B cell (primary cell): ENCODE measurements at regions not wholly inside any gene's neighbourhood (a gene's known extent, or its start where the extent isn't known, plus 50 kb on each side); places are given as distances from the start of the nearest gene placed in this dataset.

Source experiments
- ATAC-seq: fragments of 200-7000 bp; cut with Tn5 transposase; one replicate; pipeline ENCODE4 v1.10.0; 2021; ENCODE audit warnings: low read depth, mild to moderate bottlenecking, moderate number of reproducible peaks, moderate library complexity
- CTCF ChIA-PET: fragments of 350-600 bp; sonication (Branson Sonifier 250); formaldehyde crosslinking; loops from one replicate; lab custom pipeline; 2021; ENCODE audit warnings: antibody characterized with exemption, inconsistent platforms; lab: Charles Lee
- POLR2A ChIA-PET: fragments of 350-600 bp; sonication (Branson Sonifier 250); formaldehyde crosslinking; loops from one replicate; lab custom pipeline; 2021; ENCODE audit warnings: antibody characterized with exemption; lab: Charles Lee
- DNase-seq: peaks from one replicate; pipeline ENCODE4 v3.0.0; 2013
- H2AFZ ChIP-seq: 2 replicates; pipeline ENCODE4 v1.6.1; 2012; ENCODE audit warnings: mild to moderate bottlenecking, low read depth, low read length; ENCODE audit not compliant: insufficient read depth, poor library complexity, severe bottlenecking
- H3K27ac ChIP-seq, 2 donors: 1 replicate in 1 of 2; 2 replicates in 1 of 2; pipeline ENCODE4 v1.5.1; 2012 to 2013; ENCODE audit warnings: low read length in 2 of 2, mild to moderate bottlenecking in 2 of 2, moderate library complexity in 1 of 2
- H3K27me3 ChIP-seq, 4 experiments: fragments of 200-600 bp in 1 of 4; sonication (generic) in 1 of 4; replicated peaks in 1 of 4; 1 replicate in 2 of 4; 2 replicates in 2 of 4; pipeline versions ENCODE4 v1.6.1 to v1.7.0; 2013 to 2016; ENCODE audit warnings: low read length in 3 of 4, mild to moderate bottlenecking in 2 of 4, mixed read lengths in 1 of 4, moderate library complexity in 1 of 4; ENCODE audit not compliant: insufficient read depth in 4 of 4, control insufficient read depth in 3 of 4; ENCODE audit errors: control extremely low read depth in 1 of 4
- H3K36me3 ChIP-seq, 2 experiments: replicated peaks in 1 of 2; 1 replicate in 1 of 2; 2 replicates in 1 of 2; pipeline versions ENCODE4 v1.6.1 to v1.7.1; 2013; ENCODE audit warnings: low read length in 1 of 2; ENCODE audit not compliant: insufficient read depth in 2 of 2, control insufficient read depth in 1 of 2; ENCODE audit errors: control extremely low read depth in 1 of 2, extremely low read depth in 1 of 2
- H3K4me1 ChIP-seq, 2 donors: fragments of 200-600 bp in 1 of 2; sonication (generic) in 1 of 2; 1 replicate in 1 of 2; 2 replicates in 1 of 2; pipeline versions ENCODE4 v1.5.1 to v1.6.1; 2013 to 2017; ENCODE audit warnings: low read length in 2 of 2; ENCODE audit not compliant: control insufficient read depth in 2 of 2, insufficient read depth in 2 of 2
- H3K4me2 ChIP-seq: replicated peaks from 2 replicates; pipeline ENCODE3; 2012; ENCODE audit warnings: mild to moderate bottlenecking, low read depth, low read length; ENCODE audit not compliant: poor library complexity, severe bottlenecking
- H3K4me3 ChIP-seq, 5 experiments: fragments of 200-600 bp in 1 of 5; sonication (generic) in 1 of 5; 1 replicate in 3 of 5; 2 replicates in 2 of 5; pipeline versions ENCODE4 v1.5.1 to v1.7.0; 2011 to 2016; ENCODE audit warnings: low read length in 4 of 5, mild to moderate bottlenecking in 4 of 5, low read depth in 2 of 5, control low read depth in 1 of 5, moderate library complexity in 1 of 5; ENCODE audit not compliant: insufficient read depth in 1 of 5; ENCODE audit errors: control extremely low read depth in 1 of 5, extremely low read depth in 1 of 5
- H3K79me2 ChIP-seq: fragments of 200-600 bp; sonication (generic); one replicate; pipeline ENCODE4 v1.6.0; 2016; ENCODE audit warnings: low read length; ENCODE audit not compliant: control insufficient read depth, insufficient read depth
- H3K9ac ChIP-seq: fragments of 200-600 bp; sonication (generic); 2 replicates; pipeline ENCODE4 v1.6.1; 2017; ENCODE audit warnings: mild to moderate bottlenecking, low read length, moderate library complexity
- H3K9me3 ChIP-seq, 3 donors: one replicate each; pipeline versions ENCODE4 v1.6.1 to v1.7.1; 2013; ENCODE audit warnings: low read length in 2 of 3; ENCODE audit not compliant: control insufficient read depth in 2 of 3, insufficient read depth in 1 of 3; ENCODE audit errors: control extremely low read depth in 1 of 3
- H4K20me1 ChIP-seq: 2 replicates; pipeline ENCODE4 v1.6.0; 2012; ENCODE audit warnings: mild to moderate bottlenecking, low read length; ENCODE audit not compliant: insufficient read depth, control insufficient read depth, poor library complexity, severe bottlenecking
- H3K27ac Mint-ChIP-seq: one replicate; pipeline ENCODE4 v1.8.0; 2021; ENCODE audit warnings: mixed read lengths
- H3K27me3 Mint-ChIP-seq: one replicate; pipeline ENCODE4 v1.8.0; 2021; ENCODE audit warnings: mixed read lengths
- H3K4me1 Mint-ChIP-seq: one replicate; pipeline ENCODE4 v1.8.0; 2021; ENCODE audit warnings: mixed read lengths
- H3K4me3 Mint-ChIP-seq: one replicate; pipeline ENCODE4 v1.8.0; 2021; ENCODE audit warnings: mixed read lengths
- H3K9me3 Mint-ChIP-seq: one replicate; pipeline ENCODE4 v1.8.0; 2022; ENCODE audit warnings: mixed read lengths; ENCODE audit not compliant: insufficient read depth
- EZH2 ChIP-seq: IDR thresholded peaks from 2 replicates; pipeline ENCODE4 v1.6.1; 2012; ENCODE audit warnings: borderline replicate concordance, low read depth, mild to moderate bottlenecking, moderate library complexity, low read length; ENCODE audit not compliant: insufficient read depth, poor library complexity, severe bottlenecking
- WGBS: methylation state at CpG from one replicate; pipeline ENCODE4 v1.1.5; 2013; ENCODE audit warnings: missing lambda C conversion rate; ENCODE audit not compliant: insufficient coverage; 5-methylcytosine and 5-hydroxymethylcytosine counted together
- intact Hi-C: fragments of 100-400 bp; cut with micrococcal nuclease; formaldehyde crosslinking; loops from one replicate; pipeline ENCODE4 v1.10.0; 2022
- TF ChIP-seq, protein P1 (sequence below): fragments of 200-600 bp; IDR thresholded peaks from one replicate; pipeline ENCODE4 v1.8.0; 2022; ENCODE audit warnings: antibody characterized with exemption, mild to moderate bottlenecking

DNA sequence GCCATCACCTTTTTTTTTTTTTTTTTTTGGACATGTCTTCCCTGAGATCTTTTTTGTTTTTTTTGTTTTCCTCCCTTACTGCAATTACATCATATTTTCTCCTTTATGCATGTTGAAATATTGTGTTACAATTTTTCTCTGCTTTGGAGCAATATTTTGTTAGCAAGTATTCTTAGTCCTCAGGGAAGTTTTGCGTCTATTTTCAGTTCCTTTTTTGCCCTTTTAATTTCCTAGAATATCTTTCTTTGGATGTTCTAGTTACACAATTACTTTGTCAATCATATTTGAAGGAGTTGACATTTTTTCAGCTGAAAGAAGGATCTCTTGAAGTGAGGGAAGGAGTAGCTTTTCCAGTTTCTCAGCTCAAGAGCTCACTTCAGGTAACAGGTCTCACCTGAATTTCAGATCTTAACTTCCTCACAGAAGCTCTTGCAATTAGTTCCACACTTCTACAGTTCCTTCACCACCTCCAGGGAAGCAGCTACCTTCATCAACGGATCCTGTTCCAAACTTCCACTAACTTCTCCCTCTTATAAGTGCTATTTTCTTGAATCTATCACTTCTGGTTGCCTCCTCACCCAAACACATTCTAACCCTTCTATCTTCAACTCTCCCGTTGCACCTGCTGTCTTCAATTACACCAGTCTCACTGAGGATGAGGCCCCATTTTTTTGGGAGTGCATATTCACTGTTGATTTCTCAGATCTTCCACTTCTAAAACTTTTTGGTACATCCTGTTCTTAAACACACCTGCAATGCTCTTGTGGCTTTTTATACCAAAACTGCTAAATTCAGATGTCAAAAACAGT, 57.8 kb upstream of the CPOX start:
- Mint-ChIP-seq H3K4me3 (no peak overlapping the region), H3K27me3 (peaks cover 3% of the 10 kb centered on the region), H3K27ac (no peak overlapping the region), H3K4me1 (no peaks in the 10 kb centered on the region), H3K9me3 (peaks cover 2% of the 10 kb centered on the region)
- ChIA-PET POLR2A (no interaction called here), CTCF (no interaction called here)
- Histone ChIP-seq H3K36me3 (no peaks in the 10 kb centered on the region), H3K27ac (no peak overlapping the region), H3K27me3 (no peaks in the 10 kb centered on the region), H2AFZ (no peak overlapping the region), H3K4me1 (no peaks in the 10 kb centered on the region), H3K9ac (no peak overlapping the region), H3K4me2 (no peak overlapping the region), H3K79me2 (no peaks in the 10 kb centered on the region), H3K9me3 (no peaks in the 10 kb centered on the region), H3K4me3 (no peak overlapping the region), H4K20me1 (no peaks in the 10 kb centered on the region)
- DNase-seq (no peak), ATAC-seq (no peak)
- intact Hi-C loops = no loop called here
- 67% methylated on average over 2 of the region's 3 CpGs for WGBS
- TF ChIP-seq, protein P1, sequence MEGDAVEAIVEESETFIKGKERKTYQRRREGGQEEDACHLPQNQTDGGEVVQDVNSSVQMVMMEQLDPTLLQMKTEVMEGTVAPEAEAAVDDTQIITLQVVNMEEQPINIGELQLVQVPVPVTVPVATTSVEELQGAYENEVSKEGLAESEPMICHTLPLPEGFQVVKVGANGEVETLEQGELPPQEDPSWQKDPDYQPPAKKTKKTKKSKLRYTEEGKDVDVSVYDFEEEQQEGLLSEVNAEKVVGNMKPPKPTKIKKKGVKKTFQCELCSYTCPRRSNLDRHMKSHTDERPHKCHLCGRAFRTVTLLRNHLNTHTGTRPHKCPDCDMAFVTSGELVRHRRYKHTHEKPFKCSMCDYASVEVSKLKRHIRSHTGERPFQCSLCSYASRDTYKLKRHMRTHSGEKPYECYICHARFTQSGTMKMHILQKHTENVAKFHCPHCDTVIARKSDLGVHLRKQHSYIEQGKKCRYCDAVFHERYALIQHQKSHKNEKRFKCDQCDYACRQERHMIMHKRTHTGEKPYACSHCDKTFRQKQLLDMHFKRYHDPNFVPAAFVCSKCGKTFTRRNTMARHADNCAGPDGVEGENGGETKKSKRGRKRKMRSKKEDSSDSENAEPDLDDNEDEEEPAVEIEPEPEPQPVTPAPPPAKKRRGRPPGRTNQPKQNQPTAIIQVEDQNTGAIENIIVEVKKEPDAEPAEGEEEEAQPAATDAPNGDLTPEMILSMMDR = no peak
- TF ChIP-seq EZH2 = no peak

DNA sequence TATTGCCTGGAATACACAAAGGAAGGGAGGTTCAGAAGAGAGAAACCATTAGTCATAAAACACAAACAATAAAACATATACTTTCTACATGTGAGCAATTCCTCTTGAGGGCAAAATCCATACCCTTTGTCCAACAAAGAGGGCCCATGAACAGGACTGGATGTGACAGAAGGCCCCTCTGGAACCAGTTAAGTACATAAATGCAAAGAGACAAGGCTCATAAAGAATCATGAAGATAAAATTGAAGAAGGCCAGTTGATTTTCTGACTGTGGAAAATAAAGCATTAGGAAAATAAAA, 58.3 kb upstream of the CPOX start:
- H3K27ac Mint-ChIP-seq = no peak overlapping the region
- ATAC-seq = no peak
- POLR2A ChIA-PET = no interaction called here

More for the DNA sequence above, 58.3 kb upstream of the CPOX start:
- Histone ChIP-seq H3K4me1 (no peaks in the 10 kb centered on the region), H3K4me2 (no peak overlapping the region), H3K4me3 (no peak overlapping the region), H3K27ac (no peak overlapping the region), H3K9me3 (no peaks in the 10 kb centered on the region), H3K27me3 (no peaks in the 10 kb centered on the region), H3K79me2 (no peaks in the 10 kb centered on the region), H2AFZ (no peak overlapping the region), H3K9ac (no peak overlapping the region), H4K20me1 (no peaks in the 10 kb centered on the region), H3K36me3 (no peaks in the 10 kb centered on the region)
- no peak for DNase-seq
- CTCF ChIA-PET = no interaction called here
- Mint-ChIP-seq H3K9me3 (peaks cover 2% of the 10 kb centered on the region), H3K4me3 (no peak overlapping the region), H3K4me1 (no peaks in the 10 kb centered on the region), H3K27me3 (peaks cover 3% of the 10 kb centered on the region)
- intact Hi-C loops = no loop called here
- TF ChIP-seq, protein P1 = no peak
- no peak for TF ChIP-seq EZH2
